ENCODE measurements at regions not wholly inside any gene's neighbourhood (a gene's known extent, or its start where the extent isn't known, plus 50 kb on each side); places are given as distances from the start of the nearest gene placed in this dataset.

DNA sequence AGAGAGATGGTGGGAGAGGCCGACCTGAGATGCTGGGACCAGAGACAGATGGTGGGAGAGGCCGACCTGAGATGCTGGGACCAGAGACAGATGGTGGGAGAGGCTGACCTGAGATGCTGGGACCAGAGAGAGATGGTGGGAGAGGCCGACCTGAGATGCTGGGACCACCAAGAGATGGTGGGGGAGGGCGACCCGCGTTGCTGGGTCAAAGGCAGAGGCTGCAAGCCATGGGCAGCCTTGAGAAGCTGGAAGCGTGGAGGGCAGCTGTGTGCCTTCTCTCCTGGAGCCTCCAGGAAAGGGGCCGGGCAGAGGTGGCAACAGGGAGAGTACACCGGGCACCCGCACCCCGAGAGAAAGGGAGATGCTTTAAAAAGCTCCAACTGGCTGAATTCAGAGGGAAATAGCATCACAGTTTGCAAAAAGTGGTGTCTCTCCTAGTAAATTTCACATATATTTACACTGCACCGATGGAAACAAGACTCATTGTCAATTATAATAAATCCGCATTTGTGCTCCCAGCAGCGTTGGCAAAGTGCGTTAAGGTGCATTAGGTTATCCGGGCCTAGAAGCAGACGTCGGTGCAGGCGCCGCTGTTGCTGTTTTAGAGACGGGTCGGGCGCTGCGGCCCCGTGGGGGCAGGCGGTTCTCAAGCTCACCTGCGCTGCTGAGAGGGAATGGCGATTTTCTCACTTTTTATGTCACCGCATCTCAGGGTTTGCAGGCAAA is 132.4 kb downstream of the DLL1 start:
- Histone ChIP-seq H3K27me3 (no peaks in the 10 kb centered on the region), H3K9me3 (replicated peaks in 1 of 11) (peaks cover 0 to 16% (median 9%) of the 10 kb centered on the region in 11 experiments; a peak in 13 of 22 replicates), H4K20me1 (peaks cover 0 to 6% (median 0%) of the 10 kb centered on the region in 11 experiments; a peak in 1 of 22 replicates), H3K9ac (no peak overlapping the region), H3K36me3 (0 out of 22 replicates have a peak, but pooled peaks cover 0 to 6% (median 0%) of the 10 kb centered on the region in 11 experiments), H3K27ac (no peak overlapping the region), H3K4me2 (no peak overlapping the region), H3K4me1 (peaks cover 44 to 65% (median 56%) of the 10 kb centered on the region in 10 experiments), H3K4me3 (no peak overlapping the region)
- no peak for TF ChIP-seq Cebpa-rat (IDR thresholded peaks at IDR 0.05)

DNA sequence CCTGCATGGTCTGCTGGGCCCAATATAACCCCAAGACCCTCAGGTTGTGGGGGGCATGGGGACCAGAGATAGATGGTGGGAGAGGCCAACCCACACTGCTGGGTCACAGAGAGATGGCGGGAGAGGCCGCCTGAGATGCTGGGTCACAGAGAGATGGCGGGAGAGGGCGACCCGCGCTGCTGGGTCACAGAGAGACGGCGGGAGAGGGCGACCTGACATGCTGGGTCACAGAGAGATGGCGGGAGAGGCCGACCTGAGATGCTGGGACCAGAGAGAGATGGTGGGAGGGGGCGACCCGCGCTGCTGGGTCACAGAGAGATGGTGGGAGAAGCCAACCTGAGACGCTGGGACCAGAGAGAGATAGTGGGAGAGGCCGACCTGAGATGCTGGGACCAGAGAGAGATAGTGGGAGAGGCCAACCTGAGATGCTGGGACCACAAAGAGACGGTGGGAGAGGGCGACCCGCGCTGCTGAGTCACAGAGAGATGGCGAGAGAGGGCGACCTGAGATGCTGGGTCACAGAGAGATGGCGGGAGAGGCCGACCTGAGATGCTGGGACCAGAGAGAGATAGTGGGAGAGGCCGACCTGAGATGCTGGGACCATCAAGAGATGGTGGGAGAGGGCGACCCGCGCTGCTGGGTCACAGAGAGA is 133.2 kb downstream of the DLL1 start:
- Histone ChIP-seq H3K27ac (peak overlapping the region in 1 of 11 experiments; percentile 53; a peak in 2 of 22 replicates), H3K9ac (no peak overlapping the region), H4K20me1 (peaks cover 0 to 6% (median 0%) of the 10 kb centered on the region in 11 experiments; a peak in 1 of 22 replicates), H3K36me3 (0 out of 22 replicates have a peak, but pooled peaks cover 0 to 6% (median 0%) of the 10 kb centered on the region in 11 experiments), H3K4me1 (peaks cover 44 to 65% (median 56%) of the 10 kb centered on the region in 10 experiments), H3K27me3 (peaks cover 0 to 5% (median 0%) of the 10 kb centered on the region in 11 experiments; a peak in 5 of 22 replicates), H3K4me3 (no peak overlapping the region), H3K9me3 (replicated peaks in 1 of 11) (peaks cover 0 to 16% (median 9%) of the 10 kb centered on the region in 11 experiments; a peak in 13 of 22 replicates), H3K4me2 (peak overlapping the region in 5 of 11 experiments; percentile 52 to 67 (median 54); a peak in 7 of 22 replicates)
- no peak for TF ChIP-seq Cebpa-rat (IDR thresholded peaks at IDR 0.05)

DNA sequence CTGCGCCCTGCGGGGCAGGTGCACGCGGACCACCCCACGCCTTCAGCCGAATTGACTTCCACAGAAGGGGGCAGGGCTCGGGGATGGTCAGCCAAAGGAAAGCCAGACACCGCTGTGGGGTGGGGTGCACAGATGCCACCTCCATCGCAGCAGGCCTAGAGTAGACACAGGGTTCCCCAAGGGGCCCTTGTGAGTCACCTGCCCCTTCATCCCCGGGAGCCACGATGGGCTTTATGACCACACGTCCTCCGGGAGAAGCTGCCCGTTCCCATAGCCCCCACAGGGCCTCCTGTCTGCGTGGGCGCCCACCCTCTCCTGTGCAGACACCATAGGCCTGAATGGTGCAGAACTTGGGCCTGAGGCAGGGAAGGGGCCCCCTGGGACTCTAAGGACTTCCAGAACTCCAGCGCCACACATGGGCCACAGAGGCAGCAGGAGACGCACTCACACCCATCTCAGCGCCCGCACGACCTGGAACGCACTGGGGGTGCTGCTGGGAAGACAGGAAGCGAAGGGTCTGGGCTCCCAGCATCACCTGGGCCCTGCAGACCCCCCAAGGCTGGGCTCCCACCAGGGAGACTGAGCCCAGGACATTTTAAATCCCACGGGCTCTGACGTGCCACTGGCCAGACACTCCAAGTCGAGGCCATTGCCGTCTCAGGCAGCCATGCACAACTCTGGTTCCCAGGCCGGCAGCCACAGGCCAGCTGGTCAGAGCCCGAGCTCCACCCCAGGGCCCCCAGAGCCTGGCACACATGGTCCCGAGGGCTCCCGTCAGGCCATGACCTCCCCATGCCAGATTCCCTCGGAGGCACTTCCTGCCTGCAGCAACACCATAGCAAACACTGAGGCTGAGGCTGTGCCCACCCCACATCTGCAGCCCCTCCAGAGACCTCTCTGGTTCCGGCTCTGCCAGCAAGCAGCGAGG is 134.2 kb downstream of the DLL1 start:
- Histone ChIP-seq H3K9ac (peak overlapping the region in 4 of 11 experiments; percentile 15 to 39 (median 19); a peak in 3 of 22 replicates), H3K27ac (peak overlapping the region in 6 of 11 experiments; percentile 4 to 53 (median 40); a peak in 4 of 22 replicates), H3K4me1 (peaks cover 44 to 66% (median 59%) of the 10 kb centered on the region in 10 experiments), H3K4me2 (peak overlapping the region; percentile 22 to 67 (median 52); a peak in 21 of 22 replicates), H3K36me3 (0 out of 22 replicates have a peak, but pooled peaks cover 0 to 6% (median 0%) of the 10 kb centered on the region in 11 experiments), H3K27me3 (peaks cover 0 to 14% (median under 1%) of the 10 kb centered on the region in 11 experiments; a peak in 5 of 22 replicates), H4K20me1 (peaks cover 0 to 6% (median 0%) of the 10 kb centered on the region in 11 experiments; a peak in 1 of 22 replicates), H3K4me3 (no peak overlapping the region), H3K9me3 (replicated peaks in 1 of 11) (peaks cover 0 to 16% (median 9%) of the 10 kb centered on the region in 11 experiments; a peak in 13 of 22 replicates)
- no peak for TF ChIP-seq Cebpa-rat (IDR thresholded peaks at IDR 0.05)

- Histone ChIP-seq H4K20me1 (peaks cover 0 to 1% (median 0%) of the 10 kb centered on the region in 11 experiments; a peak in 1 of 22 replicates), H3K4me1 (peaks cover 44 to 67% (median 60%) of the 10 kb centered on the region in 10 experiments)
Observed at GRCh38 chr6:170155464-170156196, 135.2 kb downstream of the DLL1 start.

DNA sequence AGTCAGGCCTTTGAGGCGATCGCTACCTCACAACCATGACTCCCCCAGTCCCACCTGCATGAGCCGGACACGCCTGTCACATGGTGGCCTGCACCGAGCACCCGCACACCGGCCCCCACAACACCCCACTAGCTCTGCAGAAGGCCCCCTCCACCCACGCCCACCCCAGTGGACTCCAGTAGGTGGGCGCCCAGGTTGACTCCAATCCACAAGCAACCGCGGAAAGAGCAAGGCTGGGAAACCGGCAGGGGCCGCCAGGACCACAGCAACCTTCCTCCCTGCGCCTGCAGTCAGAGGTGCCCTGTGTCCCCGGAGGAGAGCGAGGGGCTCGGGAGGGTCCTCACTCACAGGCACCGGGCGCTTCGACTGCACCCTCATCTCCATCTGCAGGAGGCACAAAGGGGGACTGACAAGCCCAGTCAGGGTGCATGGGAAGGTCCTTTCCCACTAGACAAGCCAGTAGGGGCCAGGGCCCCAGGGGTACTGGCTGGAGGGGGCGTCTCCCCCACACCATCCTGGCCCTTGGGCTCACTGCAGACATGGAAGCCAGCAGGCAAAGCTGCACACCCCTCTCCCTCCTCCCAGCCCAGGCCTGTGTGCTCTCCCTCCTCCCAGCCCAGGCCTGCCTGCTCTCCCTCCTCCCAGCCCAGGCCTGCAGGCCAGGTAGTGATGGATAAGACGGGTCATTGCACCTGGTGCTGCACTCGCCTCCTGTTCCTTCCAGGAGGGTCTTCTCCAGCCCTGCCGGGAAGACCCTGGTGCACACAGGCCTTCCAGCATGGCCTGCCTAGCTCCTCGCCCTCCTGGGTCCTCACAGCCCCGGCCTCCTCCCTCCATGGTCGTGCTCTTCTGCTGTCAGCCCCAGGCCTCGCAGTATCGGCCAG is 137.2 kb downstream of the DLL1 start:
- H3K9ac ChIP-seq: no peak overlapping the region
- no peak overlapping the region for H3K4me3 ChIP-seq
- peak overlapping the region in 1 of 11 experiments; percentile 18; a peak in 3 of 22 replicates for H3K27ac ChIP-seq
- no peak for TF ChIP-seq Cebpa-rat (IDR thresholded peaks at IDR 0.05)
- H4K20me1 ChIP-seq: no peaks in the 10 kb centered on the region; a peak in 1 of 22 replicates
- H3K9me3 ChIP-seq (replicated peaks in 1 of 11): no peaks in the 10 kb centered on the region
- peak overlapping the region; percentile 64 to 88 (median 81) for H3K4me2 ChIP-seq
- H3K36me3 ChIP-seq: 0 out of 22 replicates have a peak, but pooled peaks cover 0 to 3% (median 0%) of the 10 kb centered on the region in 11 experiments
- peaks cover 48 to 72% (median 67%) of the 10 kb centered on the region in 10 experiments for H3K4me1 ChIP-seq
- H3K27me3 ChIP-seq: peaks cover 0 to 17% (median 3%) of the 10 kb centered on the region in 11 experiments; a peak in 8 of 22 replicates

More at GRCh38 chr6:170155464-170156196, 135.2 kb downstream of the DLL1 start:
- peaks cover 0 to 17% (median 3%) of the 10 kb centered on the region in 11 experiments; a peak in 8 of 22 replicates for H3K27me3 ChIP-seq
- H3K27ac ChIP-seq: no peak overlapping the region
- H3K36me3 ChIP-seq: 0 out of 22 replicates have a peak, but pooled peaks cover 0 to 6% (median 0%) of the 10 kb centered on the region in 11 experiments
- no peak overlapping the region for H3K9ac ChIP-seq
- H3K4me2 ChIP-seq: no peak overlapping the region
- H3K4me3 ChIP-seq: no peak overlapping the region
- TF ChIP-seq Cebpa-rat (IDR thresholded peaks at IDR 0.05): no peak
- peaks cover 0 to 13% (median 9%) of the 10 kb centered on the region in 11 experiments; a peak in 13 of 22 replicates for H3K9me3 ChIP-seq (replicated peaks in 1 of 11)

DNA sequence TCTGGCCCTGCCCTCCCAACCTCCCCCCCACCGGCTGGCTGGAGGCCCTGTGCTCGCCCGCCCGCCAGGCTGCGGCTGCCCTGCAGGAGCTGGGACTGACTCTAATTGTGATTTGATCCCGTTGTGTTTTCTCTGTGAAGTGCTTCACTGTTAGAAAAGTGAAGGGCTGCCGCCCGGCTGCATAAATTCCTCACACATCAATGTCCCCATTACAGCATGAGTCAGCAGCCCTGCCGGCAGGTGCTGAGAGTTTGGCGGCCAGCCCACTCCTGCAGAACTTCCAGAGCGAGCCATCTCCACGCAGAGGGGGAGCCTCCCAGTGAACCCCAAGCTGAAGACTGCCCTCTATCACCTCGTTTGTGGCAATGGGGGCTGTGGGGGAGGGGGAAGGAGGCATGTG is 137.9 kb downstream of the DLL1 start:
- peak overlapping the region in 4 of 11 experiments; percentile 13 to 68 (median 34); a peak in 3 of 22 replicates for H3K9ac ChIP-seq
- H3K4me1 ChIP-seq: peaks cover 55 to 79% (median 74%) of the 10 kb centered on the region in 10 experiments
- H3K27ac ChIP-seq: peak overlapping the region in 5 of 11 experiments; percentile 7 to 75 (median 51); a peak in 6 of 22 replicates
- H3K27me3 ChIP-seq: peaks cover 0 to 17% (median 3%) of the 10 kb centered on the region in 11 experiments; a peak in 8 of 22 replicates
- H3K4me3 ChIP-seq: no peak overlapping the region; a peak in 1 of 20 replicates
- no peaks in the 10 kb centered on the region for H3K9me3 ChIP-seq (replicated peaks in 1 of 11)
- no peak for TF ChIP-seq Cebpa-rat (IDR thresholded peaks at IDR 0.05)
- no peaks in the 10 kb centered on the region for H3K36me3 ChIP-seq
- no peaks in the 10 kb centered on the region for H4K20me1 ChIP-seq
- peak overlapping the region; percentile 64 to 88 (median 81) for H3K4me2 ChIP-seq
